HPDE6-E6E7 (cell line): ENCODE measurements at regions not wholly inside any gene's neighbourhood (a gene's known extent, or its start where the extent isn't known, plus 50 kb on each side); places are given as distances from the start of the nearest gene placed in this dataset.
"Not testable (repeated sequence)": the region's sequence is repeated elsewhere in the genome, so short reads cannot be mapped to it uniquely, and the experiment has no call there.

ENCODE experiments used
- DNase-seq: peaks from one replicate; pipeline ENCODE4 v3.0.0; 2011; ENCODE audit warnings: missing footprints; ENCODE audit errors: extremely low spot score

- DNase-seq, result no peak
These were observed 50.3 kb upstream of the ITGA11 start for GRCh38 chr15:68482246-68482645.

GRCh38 chr15:68483165-68483564, 51.2 kb upstream of the ITGA11 start:
- DNase-seq, result no peak

GRCh38 chr15:68484220-68484619, 52.3 kb upstream of the ITGA11 start:
- no peak for DNase-seq

GRCh38 chr15:68484696-68485400, 52.9 kb upstream of the ITGA11 start:
- no peak for DNase-seq

GRCh38 chr15:68485721-68486360, 53.9 kb upstream of the ITGA11 start:
- DNase-seq, result no peak

- DNase-seq, result no peak
These were observed 55.3 kb upstream of the ITGA11 start for GRCh38 chr15:68487087-68487843.

GRCh38 chr15:68488290-68488689, 56.3 kb upstream of the ITGA11 start:
- no peak for DNase-seq

- DNase-seq, result no peak
These were observed 57.0 kb upstream of the ITGA11 start for GRCh38 chr15:68488966-68489365.

GRCh38 chr15:68489421-68489820, 57.5 kb upstream of the ITGA11 start:
- no peak for DNase-seq

- DNase-seq, result no peak
These were observed 59.6 kb upstream of the ITGA11 start for GRCh38 chr15:68491415-68492106.

- DNase-seq, result no peak
These were observed 60.9 kb upstream of the ITGA11 start for GRCh38 chr15:68492855-68493254.

- DNase-seq, result no peak
These were observed 61.7 kb upstream of the ITGA11 start for GRCh38 chr15:68493629-68494028.

GRCh38 chr15:68494573-68495110, 62.7 kb upstream of the ITGA11 start:
- DNase-seq, result no peak

GRCh38 chr15:68495221-68495950, 63.4 kb upstream of the ITGA11 start:
- DNase-seq, result no peak

GRCh38 chr15:68495981-68496705, 64.2 kb upstream of the ITGA11 start:
- no peak for DNase-seq

- not testable (repeated sequence) for DNase-seq
These were observed 64.8 kb upstream of the ITGA11 start for GRCh38 chr15:68496751-68497150.

- no peak for DNase-seq
These were observed 65.4 kb upstream of the ITGA11 start for GRCh38 chr15:68497206-68497910.

GRCh38 chr15:68498076-68498475, 66.1 kb upstream of the ITGA11 start:
- no peak for DNase-seq

GRCh38 chr15:68499620-68500312, 67.8 kb upstream of the ITGA11 start:
- no peak for DNase-seq
